GM18505 (cell line): ENCODE measurements at regions not wholly inside any gene's neighbourhood (a gene's known extent, or its start where the extent isn't known, plus 50 kb on each side); places are given as distances from the start of the nearest gene placed in this dataset.
"Not testable (repeated sequence)": the region's sequence is repeated elsewhere in the genome, so short reads cannot be mapped to it uniquely, and the experiment has no call there.

Source experiments
- ATAC-seq: cut with Tn5 transposase; IDR thresholded peaks from one replicate; pipeline ENCODE4 v1.9.1; 2021; ENCODE audit not compliant: unreplicated experiment
- POLR2A ChIP-seq: IDR thresholded peaks from 4 replicates; pipeline ENCODE4 v1.6.1; 2011; ENCODE audit warnings: borderline replicate concordance; ENCODE audit not compliant: insufficient read depth, insufficient read length; ENCODE audit errors: extremely low read depth

- ATAC-seq, result no peak
- TF ChIP-seq POLR2A, result no peak
Observed at GRCh38 chr2:153420394-153420793, 58.2 kb downstream of the RPRM start.

- no peak for ATAC-seq
- TF ChIP-seq POLR2A, result no peak
Observed at GRCh38 chr2:153417077-153417476, 61.5 kb downstream of the RPRM start.

GRCh38 chr2:153416071-153416470 lies 62.5 kb downstream of the RPRM start:
- ATAC-seq, result no peak
- no peak for TF ChIP-seq POLR2A

- no peak for ATAC-seq
- no peak for TF ChIP-seq POLR2A
Observed at GRCh38 chr2:153408710-153409385, 69.7 kb downstream of the RPRM start.

GRCh38 chr2:153405196-153405595 lies 73.4 kb downstream of the RPRM start:
- no peak for ATAC-seq
- TF ChIP-seq POLR2A, result no peak

- no peak for ATAC-seq
- no peak for TF ChIP-seq POLR2A
Observed at GRCh38 chr2:153404792-153405191, 73.8 kb downstream of the RPRM start.

- no peak for TF ChIP-seq POLR2A
- ATAC-seq, result no peak
Observed at GRCh38 chr2:153403940-153404339, 74.6 kb downstream of the RPRM start.

- not testable (repeated sequence) for ATAC-seq
Observed at GRCh38 chr2:153403352-153403751, 75.2 kb downstream of the RPRM start.

- no peak for TF ChIP-seq POLR2A
- no peak for ATAC-seq
Observed at GRCh38 chr2:153394686-153395085, 83.9 kb downstream of the RPRM start.

GRCh38 chr2:153394247-153394646 lies 84.3 kb downstream of the RPRM start:
- no peak for TF ChIP-seq POLR2A
- ATAC-seq, result no peak

- ATAC-seq, result no peak
- no peak for TF ChIP-seq POLR2A
Observed at GRCh38 chr2:153393518-153393917, 85.0 kb downstream of the RPRM start.

- no peak for TF ChIP-seq POLR2A
- ATAC-seq, result no peak
Observed at GRCh38 chr2:153391131-153391530, 87.4 kb downstream of the RPRM start.

GRCh38 chr2:153388246-153388645 lies 90.3 kb downstream of the RPRM start:
- no peak for TF ChIP-seq POLR2A
- no peak for ATAC-seq

GRCh38 chr2:153387203-153387602 lies 91.4 kb downstream of the RPRM start:
- TF ChIP-seq POLR2A, result no peak
- no peak for ATAC-seq

- ATAC-seq, result no peak
- TF ChIP-seq POLR2A, result no peak
Observed at GRCh38 chr2:153386481-153386897, 92.1 kb downstream of the RPRM start.
